ENCODE measurements at regions not wholly inside any gene's neighbourhood (a gene's known extent, or its start where the extent isn't known, plus 50 kb on each side); places are given as distances from the start of the nearest gene placed in this dataset.

DNA sequence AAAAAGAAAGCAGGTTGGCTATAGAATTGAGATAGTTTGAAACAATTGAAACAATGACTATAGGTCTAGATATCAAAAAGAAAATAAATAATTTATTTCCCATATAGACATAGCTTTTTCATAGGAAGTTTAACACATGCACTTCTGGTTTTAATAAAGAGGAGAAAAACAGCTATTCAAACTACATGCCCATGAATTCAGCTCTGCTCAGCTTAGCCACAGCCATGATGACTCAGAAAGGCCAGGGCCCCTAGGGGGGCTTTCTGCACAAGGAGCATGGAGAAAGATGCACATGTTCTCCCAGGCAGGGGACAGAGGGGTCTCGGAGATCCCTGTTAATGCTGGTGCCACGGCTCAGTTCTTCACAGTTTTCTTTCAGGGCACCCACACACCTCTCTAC lies 114.0 kb downstream of the GALC start:
- TF ChIP-seq, protein P1, sequence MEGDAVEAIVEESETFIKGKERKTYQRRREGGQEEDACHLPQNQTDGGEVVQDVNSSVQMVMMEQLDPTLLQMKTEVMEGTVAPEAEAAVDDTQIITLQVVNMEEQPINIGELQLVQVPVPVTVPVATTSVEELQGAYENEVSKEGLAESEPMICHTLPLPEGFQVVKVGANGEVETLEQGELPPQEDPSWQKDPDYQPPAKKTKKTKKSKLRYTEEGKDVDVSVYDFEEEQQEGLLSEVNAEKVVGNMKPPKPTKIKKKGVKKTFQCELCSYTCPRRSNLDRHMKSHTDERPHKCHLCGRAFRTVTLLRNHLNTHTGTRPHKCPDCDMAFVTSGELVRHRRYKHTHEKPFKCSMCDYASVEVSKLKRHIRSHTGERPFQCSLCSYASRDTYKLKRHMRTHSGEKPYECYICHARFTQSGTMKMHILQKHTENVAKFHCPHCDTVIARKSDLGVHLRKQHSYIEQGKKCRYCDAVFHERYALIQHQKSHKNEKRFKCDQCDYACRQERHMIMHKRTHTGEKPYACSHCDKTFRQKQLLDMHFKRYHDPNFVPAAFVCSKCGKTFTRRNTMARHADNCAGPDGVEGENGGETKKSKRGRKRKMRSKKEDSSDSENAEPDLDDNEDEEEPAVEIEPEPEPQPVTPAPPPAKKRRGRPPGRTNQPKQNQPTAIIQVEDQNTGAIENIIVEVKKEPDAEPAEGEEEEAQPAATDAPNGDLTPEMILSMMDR (IDR thresholded peaks at IDR 0.05; ENCODE audit: extremely low read depth in 1 of 2, insufficient read depth in 1 of 2, low read depth in 1 of 2, low read length in 2 of 2) = no peak
- TF ChIP-seq POLR2A (IDR thresholded peaks at IDR 0.05; ENCODE audit: low read depth, low read length) (no peak), EZH2 (IDR thresholded peaks at IDR 0.05; ENCODE audit: borderline replicate concordance, low read depth, low read length, severe bottlenecking) (no peak), POLR2AphosphoS5 (IDR thresholded peaks at IDR 0.05; ENCODE audit: insufficient read depth, low read depth, low read length) (no peak)
- TF ChIP-seq, protein P2, sequence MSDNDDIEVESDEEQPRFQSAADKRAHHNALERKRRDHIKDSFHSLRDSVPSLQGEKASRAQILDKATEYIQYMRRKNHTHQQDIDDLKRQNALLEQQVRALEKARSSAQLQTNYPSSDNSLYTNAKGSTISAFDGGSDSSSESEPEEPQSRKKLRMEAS (IDR thresholded peaks at IDR 0.05; ENCODE audit: insufficient read depth, insufficient read length) = no peak
